ENCODE measurements at regions not wholly inside any gene's neighbourhood (a gene's known extent, or its start where the extent isn't known, plus 50 kb on each side); places are given as distances from the start of the nearest gene placed in this dataset.

GRCh38 chr2:14543284-14543683, 89.2 kb upstream of the LRATD1 start:
- TF ChIP-seq CTCF (IDR thresholded peaks at IDR 0.05) (no peak), ETV6 (CRISPR knock-in tag; IDR thresholded peaks at IDR 0.05) (no peak), E2F4 (CRISPR knock-in tag; IDR thresholded peaks at IDR 0.05; ENCODE audit: borderline replicate concordance, low read depth) (no peak), ATF2 (CRISPR knock-in tag; IDR thresholded peaks at IDR 0.05; ENCODE audit: borderline replicate concordance, low read depth) (no peak), CREB1 (CRISPR knock-in tag; IDR thresholded peaks at IDR 0.05) (no peak), ZNF512 (CRISPR knock-in tag; IDR thresholded peaks at IDR 0.05; ENCODE audit: borderline replicate concordance) (no peak), NR2C2 (CRISPR knock-in tag; IDR thresholded peaks at IDR 0.05) (no peak), USF2 (CRISPR knock-in tag; IDR thresholded peaks at IDR 0.05) (no peak), ZSCAN18 (CRISPR knock-in tag; IDR thresholded peaks at IDR 0.05) (no peak), ZBTB21 (CRISPR knock-in tag; IDR thresholded peaks at IDR 0.05; ENCODE audit: borderline replicate concordance) (no peak), TCF7 (CRISPR knock-in tag; IDR thresholded peaks at IDR 0.05; ENCODE audit: low read depth) (no peak)

All from WTC11 (cell line).